HG03039 (cell line): ENCODE measurements at regions not wholly inside any gene's neighbourhood (a gene's known extent, or its start where the extent isn't known, plus 50 kb on each side); places are given as distances from the start of the nearest gene placed in this dataset.

Source experiments
- ATAC-seq: cut with Tn5 transposase; IDR thresholded peaks from one replicate; pipeline ENCODE4 v1.9.1; 2021; ENCODE audit warnings: mild to moderate bottlenecking, moderate library complexity; ENCODE audit not compliant: unreplicated experiment

DNA sequence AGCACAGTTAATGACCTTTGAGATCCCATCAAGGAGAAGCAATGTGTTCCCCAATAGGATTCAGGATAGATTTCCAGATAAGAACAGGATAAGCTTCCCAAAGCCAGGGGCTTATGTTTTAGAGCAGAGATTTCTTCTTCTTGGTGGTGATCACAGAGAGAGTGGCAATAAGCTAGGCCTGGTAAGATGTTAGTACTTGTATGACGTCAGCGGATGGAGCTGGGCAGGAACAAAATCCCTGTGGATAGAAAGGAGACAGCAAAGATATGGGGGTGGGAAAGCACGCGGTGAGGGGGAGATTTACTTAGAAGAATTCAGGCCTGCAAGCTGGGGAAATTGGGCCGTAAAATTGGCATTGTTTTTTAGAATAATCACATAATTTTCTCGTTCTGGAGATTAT lies 323.0 kb downstream of the MTX2 start:
- no peak for ATAC-seq

GRCh38 chr2:176595986-176596385 lies 326.7 kb downstream of the MTX2 start:
- no peak for ATAC-seq

DNA sequence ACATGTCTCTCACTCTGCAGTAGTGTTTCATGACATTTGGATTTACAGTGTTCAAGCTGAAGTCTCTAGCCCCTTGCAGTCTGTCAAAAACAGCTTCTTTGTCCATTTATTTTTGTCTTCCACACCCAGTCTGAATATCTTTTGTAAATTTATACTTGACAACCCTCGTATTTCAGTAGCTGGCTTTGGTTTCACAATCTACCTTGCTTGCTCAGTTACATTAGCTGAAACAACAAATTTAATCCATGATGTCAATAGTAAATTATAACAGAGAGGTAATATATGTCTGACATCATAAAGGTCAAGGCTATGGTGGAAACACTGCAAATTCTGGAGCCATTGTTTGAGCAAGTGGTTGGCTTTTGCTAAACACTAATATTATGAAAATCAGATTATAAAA lies 328.7 kb downstream of the MTX2 start:
- no peak for ATAC-seq

DNA sequence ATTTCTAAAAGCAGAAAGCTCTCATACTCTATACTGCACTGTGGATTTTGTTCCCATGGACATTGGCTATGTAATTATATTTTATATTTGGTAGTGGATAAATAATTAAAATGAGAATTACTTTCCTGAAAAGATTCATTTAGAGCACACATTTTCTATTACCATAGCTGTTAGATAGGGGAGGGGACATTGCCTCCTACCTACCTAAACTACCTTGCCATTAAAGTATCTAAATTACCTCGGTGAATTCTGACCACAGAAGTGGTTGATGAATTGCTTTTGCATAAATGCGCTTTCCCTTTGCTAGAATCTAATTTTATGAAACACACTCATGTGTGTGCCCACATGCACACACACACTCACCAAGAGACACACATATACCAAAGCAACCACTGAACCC lies 329.1 kb downstream of the MTX2 start:
- no peak for ATAC-seq

GRCh38 chr2:176599796-176600485 lies 330.7 kb downstream of the MTX2 start:
- ATAC-seq = no peak

- ATAC-seq = no peak
Measured at GRCh38 chr2:176601066-176601465, 331.8 kb downstream of the MTX2 start.

GRCh38 chr2:176612036-176612435 lies 342.8 kb downstream of the MTX2 start:
- no peak for ATAC-seq

DNA sequence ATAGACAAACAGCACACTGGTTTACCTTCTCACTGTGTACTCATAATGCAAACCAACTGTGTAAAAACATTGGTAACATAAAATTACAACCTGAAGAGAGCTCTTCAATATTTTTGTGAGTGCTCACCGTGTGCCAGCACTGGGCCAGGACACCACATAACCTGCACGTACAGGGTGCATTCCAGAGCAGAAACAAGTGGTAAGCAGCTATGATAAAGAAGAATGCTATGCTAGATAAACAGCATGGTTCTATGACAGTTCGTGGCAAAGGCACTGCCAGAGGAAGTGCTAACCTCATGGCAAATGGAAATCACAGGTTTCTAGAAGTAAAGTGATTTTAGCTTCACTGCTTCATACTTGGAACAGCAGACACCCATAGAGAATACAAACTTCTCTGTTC lies 343.5 kb downstream of the MTX2 start:
- no peak for ATAC-seq

- no peak for ATAC-seq
Measured at GRCh38 chr2:176613323-176613987, 344.2 kb downstream of the MTX2 start.

DNA sequence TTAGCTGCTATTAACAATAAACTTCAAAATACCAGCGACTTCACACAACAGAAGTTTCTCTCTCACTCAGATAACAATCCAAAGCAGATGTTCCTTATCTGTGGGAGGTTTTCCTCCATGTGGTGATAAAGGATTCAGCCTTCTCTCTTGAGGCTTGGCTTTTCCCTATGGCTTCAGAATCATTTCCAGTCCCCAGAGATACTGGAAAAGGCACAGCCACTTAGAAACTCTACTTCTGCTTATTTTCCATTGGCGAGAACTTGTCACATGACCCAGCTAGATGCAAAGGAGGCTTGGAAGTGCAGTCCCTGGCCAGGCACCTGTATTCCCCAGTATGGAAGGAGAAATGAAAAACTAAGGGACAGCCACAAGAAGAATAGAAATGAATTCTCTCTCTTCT lies 344.8 kb downstream of the MTX2 start:
- no peak for ATAC-seq

DNA sequence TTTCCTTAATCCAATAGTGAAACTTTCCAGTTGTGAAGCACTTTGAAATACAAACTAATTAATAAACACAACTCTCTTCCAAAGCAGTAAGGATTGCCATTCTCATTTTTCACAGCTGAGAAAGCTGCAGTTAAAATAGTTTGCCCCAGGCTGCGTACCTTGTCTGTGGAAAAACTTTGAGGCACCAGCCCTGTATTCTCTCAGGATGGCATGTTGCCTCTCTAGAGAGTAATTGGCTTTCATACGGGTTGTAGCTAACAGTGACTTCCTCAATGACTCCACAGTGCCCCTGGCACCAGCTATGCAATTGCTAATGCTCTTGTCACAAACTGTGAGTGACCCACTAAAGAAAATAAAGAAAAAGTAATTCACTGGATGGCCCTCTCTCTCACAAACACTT lies 345.7 kb downstream of the MTX2 start:
- no peak for ATAC-seq

DNA sequence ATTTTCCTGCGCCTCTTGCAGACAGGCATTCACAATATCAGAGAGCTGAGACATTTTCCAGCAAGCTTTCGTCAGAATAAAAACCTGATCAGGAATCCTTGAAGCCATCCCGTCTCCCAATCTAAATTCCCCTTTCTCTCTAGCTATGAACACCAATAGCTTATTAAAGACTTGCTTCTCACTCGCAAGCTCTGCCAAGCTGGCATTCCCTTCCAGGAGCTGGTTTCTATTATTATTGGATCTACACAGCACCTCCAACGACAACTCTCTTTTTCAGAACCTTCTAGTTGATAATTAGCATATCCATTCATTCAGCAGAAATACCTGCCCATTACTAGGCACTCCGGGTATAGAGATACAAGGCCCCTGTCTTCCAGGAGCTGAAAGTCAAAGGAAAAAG lies 350.3 kb downstream of the MTX2 start:
- ATAC-seq = no peak

DNA sequence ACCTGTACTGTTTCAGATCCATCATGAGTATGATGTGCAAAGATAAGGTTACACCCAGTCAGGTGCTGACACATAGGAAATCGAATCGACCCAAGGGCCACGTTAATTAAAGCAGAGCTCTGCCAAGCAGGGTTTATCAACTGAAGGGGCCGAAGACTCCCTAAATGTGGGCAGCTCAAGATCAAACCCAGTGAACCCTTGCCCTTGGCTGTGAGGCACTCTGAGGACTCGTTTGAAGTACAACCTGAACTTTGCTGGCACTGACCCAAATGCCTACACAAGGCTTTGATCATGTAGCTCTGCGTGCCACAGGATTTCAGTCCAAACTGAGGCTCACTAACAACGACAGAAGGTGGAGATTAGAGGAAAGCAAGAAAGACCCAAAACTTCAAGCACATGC lies 352.1 kb downstream of the MTX2 start:
- ATAC-seq = no peak

DNA sequence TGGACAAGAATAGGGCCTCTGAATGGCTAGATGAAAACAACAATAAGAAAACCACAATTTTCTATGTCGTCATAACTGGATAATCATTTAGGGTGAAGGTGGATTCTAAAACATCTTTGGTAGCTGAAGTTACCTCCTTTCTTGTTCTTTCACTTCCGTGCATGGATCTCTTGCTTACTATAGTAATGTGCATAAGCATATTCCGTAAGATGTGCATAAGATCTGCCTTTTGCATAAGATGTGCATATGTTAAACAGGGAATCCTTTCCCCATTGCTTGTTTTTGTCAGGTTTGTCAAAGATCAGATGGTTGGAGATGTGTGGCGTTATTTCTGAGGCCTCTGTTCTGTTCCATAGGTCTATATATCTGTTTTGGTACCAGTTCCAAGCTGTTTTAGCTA lies 353.6 kb downstream of the MTX2 start:
- ATAC-seq = no peak

GRCh38 chr2:176626796-176627195 lies 357.6 kb downstream of the MTX2 start:
- ATAC-seq = no peak

DNA sequence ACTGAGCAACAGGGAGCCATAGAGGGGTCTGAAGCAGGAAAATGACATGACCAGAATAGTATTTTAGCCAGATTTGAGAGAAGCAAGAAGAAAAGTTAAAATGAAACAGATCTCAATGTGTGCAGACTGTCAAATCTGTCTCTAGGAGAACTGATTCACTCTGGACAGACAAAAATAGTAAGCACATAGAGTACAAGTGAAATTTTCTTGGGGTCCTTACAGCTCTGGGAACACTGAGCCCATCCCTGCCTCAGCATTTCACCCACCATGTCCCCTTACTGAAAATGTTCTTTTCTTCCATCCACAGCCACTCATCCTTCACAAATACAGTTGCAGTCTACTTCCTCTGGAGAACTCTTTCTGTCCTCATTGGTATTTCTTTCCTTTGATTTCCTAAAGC lies 359.2 kb downstream of the MTX2 start:
- no peak for ATAC-seq

DNA sequence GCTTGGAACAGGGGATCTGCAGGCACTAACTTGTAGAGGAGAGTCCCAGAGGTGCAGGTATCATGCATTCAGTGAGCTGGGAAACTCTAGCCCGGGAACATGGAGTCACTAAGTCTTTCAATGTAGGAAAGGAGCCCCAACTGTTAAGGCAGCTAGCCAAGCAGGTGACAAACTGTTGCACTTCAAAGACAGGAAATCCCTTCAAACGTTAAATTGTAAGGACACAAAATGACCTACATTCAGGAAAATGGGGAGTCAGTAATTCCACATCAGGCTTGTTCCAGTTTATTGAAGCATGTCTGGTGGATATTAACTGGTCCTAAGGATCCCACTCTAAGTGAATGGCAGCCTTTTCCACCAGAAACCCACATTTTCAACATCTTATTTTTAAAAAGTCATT lies 364.5 kb downstream of the MTX2 start:
- ATAC-seq = no peak

- ATAC-seq = no peak
Measured at GRCh38 chr2:176636401-176636800, 367.2 kb downstream of the MTX2 start.

- no peak for ATAC-seq
Measured at GRCh38 chr2:176637142-176637485, 367.9 kb downstream of the MTX2 start.

DNA sequence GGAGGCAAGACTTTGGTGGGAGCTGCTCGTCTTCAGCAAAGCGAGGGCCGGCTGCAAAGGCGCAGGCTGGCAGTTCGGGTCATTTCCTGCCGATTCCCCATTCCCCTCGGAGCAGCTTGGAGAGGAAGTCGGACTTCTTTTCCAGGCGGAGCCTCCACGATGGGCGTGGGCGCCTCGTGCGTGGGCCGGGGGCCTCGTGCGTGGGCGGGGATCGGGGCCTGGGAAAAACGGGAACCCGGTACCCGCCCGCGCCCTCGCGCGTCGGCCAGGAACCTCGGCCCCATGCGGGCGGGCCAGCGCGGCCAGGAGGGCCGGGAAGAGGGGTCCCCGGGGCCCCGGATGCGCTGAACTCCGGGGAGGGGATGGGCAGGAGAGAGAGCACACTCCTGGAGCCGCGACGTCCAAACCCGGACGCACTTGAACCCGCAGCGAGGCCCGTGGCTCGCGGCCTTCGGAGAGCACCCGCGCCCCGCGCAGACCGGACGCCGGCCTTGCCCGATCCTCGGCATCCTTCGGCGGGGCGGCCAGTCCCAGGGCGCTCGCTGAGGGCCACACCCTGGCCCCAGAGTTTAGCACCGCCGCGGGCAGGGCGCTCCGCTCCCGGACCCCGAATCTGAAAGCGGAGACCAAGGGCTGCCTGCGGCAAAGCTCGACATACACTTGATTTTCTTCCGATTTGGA lies 368.4 kb downstream of the MTX2 start:
- peak; percentile 21 for ATAC-seq

DNA sequence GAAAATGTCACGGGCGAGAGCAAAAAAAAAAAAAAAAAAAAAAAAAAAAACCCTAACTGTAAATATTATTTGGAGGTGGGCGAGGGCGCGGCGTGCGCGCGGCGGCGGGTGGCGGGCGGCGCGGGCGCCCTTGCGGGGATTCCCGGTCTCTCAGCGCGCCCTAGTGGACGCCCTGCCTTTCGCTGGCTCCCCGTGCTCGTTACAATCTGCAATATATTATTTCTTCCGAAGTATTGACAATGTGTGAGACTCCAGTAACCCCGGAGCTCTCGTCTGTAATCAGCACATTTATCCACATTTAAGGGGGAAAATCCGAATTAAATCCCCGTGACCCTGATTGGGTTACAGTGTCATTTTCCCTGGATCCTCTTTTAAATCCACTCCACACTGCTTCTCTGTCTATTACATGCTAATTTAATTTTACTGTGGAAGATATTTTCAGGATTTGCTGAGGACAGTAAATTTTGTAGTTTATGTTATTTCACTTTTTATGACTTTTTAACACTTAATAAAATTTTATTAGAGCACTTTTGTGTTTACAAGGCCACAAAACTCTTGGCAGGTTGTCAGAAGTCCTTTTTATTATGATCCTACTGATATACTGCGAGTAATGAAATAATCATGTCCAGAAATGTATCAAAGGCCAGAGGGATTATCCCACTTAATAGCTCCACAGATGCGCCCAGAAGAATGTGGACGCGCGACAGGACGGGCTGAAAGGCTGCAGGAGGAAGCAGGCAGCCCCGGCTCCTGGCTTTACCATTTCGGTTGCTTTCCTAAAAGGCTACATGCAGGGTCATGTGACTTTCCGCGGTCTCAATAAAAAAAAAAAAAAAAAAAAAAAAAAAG lies 369.1 kb downstream of the MTX2 start:
- peak; percentile 64 for ATAC-seq

DNA sequence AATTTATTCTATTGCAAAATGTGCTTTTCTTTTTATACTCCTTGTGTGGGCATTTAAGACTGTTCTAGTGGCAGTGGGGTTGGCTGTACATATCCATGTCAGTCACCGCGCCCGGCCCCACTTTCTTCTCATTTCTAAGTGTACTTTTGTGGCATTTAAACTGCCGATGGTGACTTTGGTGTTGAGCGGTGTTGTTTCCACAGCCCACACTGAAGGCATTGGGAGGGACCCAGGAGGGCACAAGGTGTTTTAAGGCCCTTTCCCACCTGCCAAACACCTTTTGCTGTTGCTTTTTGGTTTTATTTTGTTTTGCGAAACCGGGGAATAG lies 369.7 kb downstream of the MTX2 start:
- no peak for ATAC-seq
